ENCODE measurements at regions not wholly inside any gene's neighbourhood (a gene's known extent, or its start where the extent isn't known, plus 50 kb on each side); places are given as distances from the start of the nearest gene placed in this dataset.
"Not testable (repeated sequence)": the region's sequence is repeated elsewhere in the genome, so short reads cannot be mapped to it uniquely, and the experiment has no call there.

DNA sequence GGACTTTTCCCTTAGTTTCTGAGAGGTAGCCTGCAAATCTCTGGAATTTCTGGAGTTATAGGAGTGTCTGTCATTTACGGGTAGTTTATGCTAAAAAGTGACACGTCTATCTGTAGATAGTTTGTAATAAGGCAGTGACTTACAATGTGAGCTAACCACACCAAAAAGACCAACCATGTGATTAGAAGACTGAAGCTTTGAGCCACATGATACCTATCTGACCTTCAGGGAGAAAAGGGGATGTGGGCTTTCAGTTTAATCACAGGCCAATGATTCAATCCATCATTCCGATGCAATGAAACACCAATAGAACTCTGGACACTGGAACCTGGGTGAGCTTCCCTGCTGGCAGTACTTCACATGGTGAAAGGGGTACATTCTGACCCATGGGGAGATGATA, 254.6 kb upstream of the GK2 start:
- no peak overlapping the region for H3K4me3 ChIP-seq (replicated peaks; ENCODE audit: low read depth, low read length)
- TF ChIP-seq, protein P1, sequence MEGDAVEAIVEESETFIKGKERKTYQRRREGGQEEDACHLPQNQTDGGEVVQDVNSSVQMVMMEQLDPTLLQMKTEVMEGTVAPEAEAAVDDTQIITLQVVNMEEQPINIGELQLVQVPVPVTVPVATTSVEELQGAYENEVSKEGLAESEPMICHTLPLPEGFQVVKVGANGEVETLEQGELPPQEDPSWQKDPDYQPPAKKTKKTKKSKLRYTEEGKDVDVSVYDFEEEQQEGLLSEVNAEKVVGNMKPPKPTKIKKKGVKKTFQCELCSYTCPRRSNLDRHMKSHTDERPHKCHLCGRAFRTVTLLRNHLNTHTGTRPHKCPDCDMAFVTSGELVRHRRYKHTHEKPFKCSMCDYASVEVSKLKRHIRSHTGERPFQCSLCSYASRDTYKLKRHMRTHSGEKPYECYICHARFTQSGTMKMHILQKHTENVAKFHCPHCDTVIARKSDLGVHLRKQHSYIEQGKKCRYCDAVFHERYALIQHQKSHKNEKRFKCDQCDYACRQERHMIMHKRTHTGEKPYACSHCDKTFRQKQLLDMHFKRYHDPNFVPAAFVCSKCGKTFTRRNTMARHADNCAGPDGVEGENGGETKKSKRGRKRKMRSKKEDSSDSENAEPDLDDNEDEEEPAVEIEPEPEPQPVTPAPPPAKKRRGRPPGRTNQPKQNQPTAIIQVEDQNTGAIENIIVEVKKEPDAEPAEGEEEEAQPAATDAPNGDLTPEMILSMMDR (IDR thresholded peaks at IDR 0.05; ENCODE audit: insufficient read depth, low read length, poor library complexity, severe bottlenecking) = no peak
- no peaks in the 10 kb centered on the region for H3K27me3 ChIP-seq (replicated peaks; ENCODE audit: control insufficient read depth, insufficient read depth, low read length)
- no peak for DNase-seq (ENCODE audit: extremely low read depth, insufficient read length)
- H3K36me3 ChIP-seq (ENCODE audit: control insufficient read depth, insufficient read depth, low read length) = no peaks in the 10 kb centered on the region

DNA sequence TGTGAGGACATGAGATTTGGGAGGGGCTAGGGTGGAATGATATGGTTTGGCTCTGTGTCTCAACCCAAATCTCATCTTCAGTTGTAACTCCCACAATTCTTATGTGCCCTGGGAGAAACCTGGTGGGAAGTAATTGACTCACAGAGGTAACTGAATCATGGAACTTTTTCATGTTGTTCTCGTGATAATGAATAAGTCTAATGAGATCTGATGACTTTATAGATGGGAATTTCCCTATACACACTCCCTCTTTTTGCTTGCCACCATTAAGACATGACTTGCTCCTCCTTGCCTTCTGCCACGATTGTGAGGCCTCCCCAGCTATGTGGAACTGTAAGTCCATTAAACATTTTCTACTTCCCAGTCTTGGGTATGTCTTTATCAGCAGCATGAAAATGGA, 253.2 kb upstream of the GK2 start:
- H3K27me3 ChIP-seq (replicated peaks; ENCODE audit: control insufficient read depth, insufficient read depth, low read length) = no peaks in the 10 kb centered on the region
- H3K36me3 ChIP-seq (ENCODE audit: control insufficient read depth, insufficient read depth, low read length) = no peaks in the 10 kb centered on the region
- TF ChIP-seq, protein P1 (IDR thresholded peaks at IDR 0.05; ENCODE audit: insufficient read depth, low read length, poor library complexity, severe bottlenecking) = no peak
- no peak for DNase-seq (ENCODE audit: extremely low read depth, insufficient read length)
- no peak overlapping the region for H3K4me3 ChIP-seq (replicated peaks; ENCODE audit: low read depth, low read length)

DNA sequence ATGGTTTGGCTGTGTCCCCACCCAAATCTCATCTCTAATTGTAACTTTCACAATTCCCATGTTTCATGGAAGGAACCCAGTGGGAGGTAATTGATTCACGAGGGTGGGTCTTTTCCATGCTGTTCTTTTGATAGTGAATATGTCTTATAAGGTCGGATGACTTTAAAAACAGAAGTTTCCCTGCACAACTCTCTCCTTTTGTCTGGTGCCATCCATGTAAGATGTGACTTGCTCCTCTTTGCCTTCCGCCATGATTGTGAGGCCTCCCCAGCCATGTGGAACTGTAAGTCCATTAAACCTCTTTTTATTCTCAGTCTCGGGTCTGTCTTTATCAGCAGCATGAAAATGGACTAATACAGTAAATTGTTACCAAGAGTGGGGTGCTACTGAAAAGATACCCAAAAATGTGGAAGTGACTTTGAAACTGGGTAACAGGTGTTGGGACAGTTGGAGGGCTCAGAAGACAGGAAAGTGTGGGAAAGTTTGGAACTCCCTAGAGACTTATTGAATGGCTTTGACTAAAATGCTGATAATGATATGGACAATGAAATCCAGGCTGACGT, 251.4 kb upstream of the GK2 start:
- not testable (repeated sequence) for H3K4me3 ChIP-seq (replicated peaks; ENCODE audit: low read depth, low read length); H3K27me3 ChIP-seq (replicated peaks; ENCODE audit: control insufficient read depth, insufficient read depth, low read length); H3K36me3 ChIP-seq (ENCODE audit: control insufficient read depth, insufficient read depth, low read length); DNase-seq (ENCODE audit: extremely low read depth, insufficient read length)

DNA sequence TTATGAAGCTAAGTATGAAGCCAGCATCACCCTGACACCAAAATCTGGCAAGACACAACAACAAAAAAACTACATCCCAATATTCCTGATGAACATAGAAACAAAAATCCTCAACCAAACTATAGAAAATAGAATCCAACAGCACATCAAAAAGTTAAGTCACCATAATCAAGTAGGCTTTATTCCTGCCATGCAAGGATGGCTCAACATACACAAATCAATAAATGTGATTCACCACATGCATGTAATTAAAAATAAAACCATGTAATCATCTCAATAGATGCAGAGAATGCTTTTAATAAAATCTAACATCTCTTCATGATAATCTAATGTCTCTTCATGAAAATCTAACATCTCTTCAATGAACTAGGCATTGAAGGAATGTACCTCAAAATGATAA, 249.4 kb upstream of the GK2 start:
- Histone ChIP-seq H3K36me3 (ENCODE audit: control insufficient read depth, insufficient read depth, low read length) (no peaks in the 10 kb centered on the region), H3K4me3 (replicated peaks; ENCODE audit: low read depth, low read length) (no peak overlapping the region), H3K27me3 (replicated peaks; ENCODE audit: control insufficient read depth, insufficient read depth, low read length) (no peaks in the 10 kb centered on the region)
- no peak for DNase-seq (ENCODE audit: extremely low read depth, insufficient read length)
- TF ChIP-seq, protein P1 (IDR thresholded peaks at IDR 0.05; ENCODE audit: insufficient read depth, low read length, poor library complexity, severe bottlenecking) = no peak

DNA sequence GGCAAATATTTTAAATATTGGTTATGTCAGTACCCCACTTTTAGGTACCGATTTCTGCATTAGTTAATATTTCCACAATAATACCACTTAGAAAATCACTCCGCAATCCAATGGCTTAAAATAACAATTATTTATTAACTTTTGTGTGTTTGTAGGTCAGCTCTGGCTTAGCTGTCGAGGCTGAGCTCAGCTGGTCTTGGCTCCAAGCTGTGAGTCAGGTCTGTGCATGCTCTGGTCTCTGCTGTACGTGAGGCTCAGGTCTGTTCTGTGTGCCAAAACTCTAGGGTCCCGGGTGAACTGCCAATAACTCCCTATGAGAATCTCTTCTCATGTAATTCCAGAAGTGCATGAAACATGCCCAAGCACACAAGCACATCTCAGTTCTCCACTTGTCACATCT, 245.8 kb upstream of the GK2 start:
- TF ChIP-seq, protein P1 (IDR thresholded peaks at IDR 0.05; ENCODE audit: insufficient read depth, low read length, poor library complexity, severe bottlenecking) = no peak
- Histone ChIP-seq H3K27me3 (replicated peaks; ENCODE audit: control insufficient read depth, insufficient read depth, low read length) (no peaks in the 10 kb centered on the region), H3K4me3 (replicated peaks; ENCODE audit: low read depth, low read length) (no peak overlapping the region), H3K36me3 (ENCODE audit: control insufficient read depth, insufficient read depth, low read length) (no peaks in the 10 kb centered on the region)
- no peak for DNase-seq (ENCODE audit: extremely low read depth, insufficient read length)

DNA sequence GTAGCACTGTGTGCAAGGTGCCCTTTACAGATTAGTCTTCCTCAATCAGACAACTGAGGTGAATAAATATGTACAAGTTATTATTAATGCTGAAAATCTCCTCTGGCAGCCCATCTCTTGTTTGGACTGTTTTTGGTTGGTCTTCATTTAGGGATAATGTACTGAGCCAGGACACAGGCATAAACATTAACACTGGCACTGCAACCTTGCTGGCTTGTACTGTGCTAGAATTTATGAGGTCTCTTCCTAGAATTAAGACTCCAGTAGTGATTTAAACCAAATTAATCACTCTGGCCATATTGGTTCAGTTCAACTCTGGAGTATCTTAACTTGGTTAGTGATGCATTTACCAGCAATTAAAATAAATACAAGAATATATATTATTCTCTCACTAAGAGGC, 244.7 kb upstream of the GK2 start:
- no peak for DNase-seq (ENCODE audit: extremely low read depth, insufficient read length)
- Histone ChIP-seq H3K27me3 (replicated peaks; ENCODE audit: control insufficient read depth, insufficient read depth, low read length) (no peaks in the 10 kb centered on the region), H3K36me3 (ENCODE audit: control insufficient read depth, insufficient read depth, low read length) (no peaks in the 10 kb centered on the region), H3K4me3 (replicated peaks; ENCODE audit: low read depth, low read length) (no peak overlapping the region)
- TF ChIP-seq, protein P1 (IDR thresholded peaks at IDR 0.05; ENCODE audit: insufficient read depth, low read length, poor library complexity, severe bottlenecking) = no peak

Data from GM06990 (cell line).